Neural cell (in vitro differentiated cells): ENCODE measurements at regions not wholly inside any gene's neighbourhood (a gene's known extent, or its start where the extent isn't known, plus 50 kb on each side); places are given as distances from the start of the nearest gene placed in this dataset.

ENCODE experiments used
- H2AFZ ChIP-seq: fragments of 200-600, 300-800 bp; sonication (generic), shearing (Covaris generic); 2 replicates; pipeline ENCODE4 v1.6.0; 2014; ENCODE audit warnings: low read depth, mild to moderate bottlenecking, antibody characterized with exemption, low read length, moderate library complexity
- H3F3A ChIP-seq: fragments of 200-600 bp; shearing (Covaris generic); 2 replicates; pipeline ENCODE4 v1.6.1; 2016; ENCODE audit warnings: mild to moderate bottlenecking, moderate library complexity, mixed read lengths, antibody characterized with exemption, low read length; ENCODE audit not compliant: insufficient read depth, poor library complexity, severe bottlenecking
- H3K27ac ChIP-seq: fragments of 200-600, 300-800 bp; sonication (generic), shearing (Covaris generic); 2 replicates; pipeline ENCODE4 v1.5.1; 2014; ENCODE audit warnings: mild to moderate bottlenecking, low read length, moderate library complexity
- H3K27me3 ChIP-seq: fragments of 300-800, 200-600 bp; sonication (generic), shearing (Covaris generic); 2 replicates; pipeline ENCODE4 v1.6.0; 2014; ENCODE audit warnings: mild to moderate bottlenecking, low read depth, low read length, moderate library complexity; ENCODE audit not compliant: insufficient read depth
- H3K36me3 ChIP-seq: fragments of 300-800, 200-600 bp; sonication (generic), shearing (Covaris generic); 2 replicates; pipeline ENCODE4 v1.5.1; 2014; ENCODE audit warnings: mild to moderate bottlenecking, antibody characterized with exemption, low read length, moderate library complexity; ENCODE audit not compliant: insufficient read depth
- H3K4me2 ChIP-seq: fragments of 300-800, 200-600 bp; sonication (generic), shearing (Covaris generic); 2 replicates; pipeline ENCODE4 v1.6.0; 2014; ENCODE audit warnings: mild to moderate bottlenecking, low read length
- H3K4me3 ChIP-seq: fragments of 300-800, 200-600 bp; sonication (generic), shearing (Covaris generic); 2 replicates; pipeline ENCODE4 v1.5.1; 2014; ENCODE audit warnings: mild to moderate bottlenecking, low read length, moderate library complexity
- H3K79me2 ChIP-seq: fragments of 200-600 bp; shearing (Covaris generic); replicated peaks from 2 replicates; pipeline ENCODE4 v1.6.0; 2014; ENCODE audit warnings: mild to moderate bottlenecking, low read length, moderate library complexity; ENCODE audit not compliant: insufficient read depth
- H3K9ac ChIP-seq: fragments of 300-800, 200-600 bp; sonication (generic), shearing (Covaris generic); 2 replicates; pipeline ENCODE4 v1.6.1; 2016; ENCODE audit warnings: mild to moderate bottlenecking, low read length, mixed read lengths
- H3K9me2 ChIP-seq: fragments of 200-600 bp; shearing (Covaris generic); 2 replicates; pipeline ENCODE4 v1.6.1; 2016; ENCODE audit warnings: mild to moderate bottlenecking, low read length, mixed read lengths; ENCODE audit not compliant: insufficient read depth
- H3K9me3 ChIP-seq: fragments of 200-600, 300-800 bp; sonication (generic), shearing (Covaris generic); 2 replicates; pipeline ENCODE4 v1.6.1; 2016; ENCODE audit warnings: mild to moderate bottlenecking, mixed run types, low read length, moderate library complexity, mixed read lengths
- H4K20me1 ChIP-seq: fragments of 200-600 bp; shearing (Covaris generic); 2 replicates; pipeline ENCODE4 v1.6.1; 2016; ENCODE audit warnings: mild to moderate bottlenecking, mixed run types; ENCODE audit not compliant: insufficient read depth
- CTCF ChIP-seq: fragments of 450-650 bp; IDR thresholded peaks from 2 replicates; pipeline ENCODE4 v1.5.1; 2014; ENCODE audit warnings: antibody characterized with exemption, mild to moderate bottlenecking, moderate library complexity; ENCODE audit not compliant: poor library complexity, severe bottlenecking
- EP300 ChIP-seq: fragments of 450-650 bp; conservative IDR thresholded peaks from 2 replicates; pipeline ENCODE4 v1.6.1; 2014; ENCODE audit warnings: antibody characterized with exemption, mild to moderate bottlenecking, moderate library complexity; ENCODE audit not compliant: poor library complexity, severe bottlenecking
- EZH2 ChIP-seq: fragments of 200-600, 300-800 bp; shearing (Covaris generic), sonication (generic); IDR thresholded peaks from 2 replicates; pipeline ENCODE4 v1.6.1; 2014; ENCODE audit warnings: antibody characterized with exemption, low read length, borderline replicate concordance, mild to moderate bottlenecking; ENCODE audit not compliant: insufficient read depth, poor library complexity, severe bottlenecking
- MXI1 ChIP-seq: fragments of 450-650 bp; conservative IDR thresholded peaks from 2 replicates; pipeline ENCODE4 v1.6.1; 2014; ENCODE audit warnings: antibody characterized with exemption, mild to moderate bottlenecking; ENCODE audit not compliant: poor library complexity, severe bottlenecking
- POLR2AphosphoS5 ChIP-seq: IDR thresholded peaks from 2 replicates; pipeline ENCODE4 v1.6.1; 2012
- RAD21 ChIP-seq: fragments of 450-650 bp; conservative IDR thresholded peaks from 2 replicates; pipeline ENCODE4 v1.6.1; 2014; ENCODE audit warnings: antibody characterized with exemption, mild to moderate bottlenecking, moderate library complexity
- REST ChIP-seq: IDR thresholded peaks from 2 replicates; pipeline ENCODE4 v1.6.1; 2012; ENCODE audit warnings: borderline replicate concordance
- SMC3 ChIP-seq: fragments of 450-650 bp; conservative IDR thresholded peaks from 2 replicates; pipeline ENCODE4 v1.6.1; 2014; ENCODE audit warnings: antibody characterized with exemption, mild to moderate bottlenecking, moderate library complexity; ENCODE audit not compliant: poor library complexity
- TAF1 ChIP-seq: IDR thresholded peaks from 2 replicates; pipeline ENCODE4 v1.6.1; 2012; ENCODE audit warnings: low read depth

- no peaks in the 10 kb centered on the region for H3K9me3 ChIP-seq
- no peaks in the 10 kb centered on the region for H3F3A ChIP-seq
- no peaks in the 10 kb centered on the region for H3K79me2 ChIP-seq
- H3K27ac ChIP-seq: no peak overlapping the region
- no peaks in the 10 kb centered on the region for H3K9me2 ChIP-seq
- no peaks in the 10 kb centered on the region for H3K27me3 ChIP-seq
- TF ChIP-seq TAF1 (no peak), SMC3 (no peak), RAD21 (no peak), MXI1 (no peak), POLR2AphosphoS5 (no peak), CTCF (no peak), EZH2 (no peak), REST (no peak), EP300 (no peak)
- H3K36me3 ChIP-seq: no peaks in the 10 kb centered on the region
- no peak overlapping the region for H2AFZ ChIP-seq
- no peak overlapping the region for H3K4me3 ChIP-seq
- H3K9ac ChIP-seq: no peak overlapping the region
- no peaks in the 10 kb centered on the region for H4K20me1 ChIP-seq
- H3K4me2 ChIP-seq: no peak overlapping the region
These were observed 188.1 kb upstream of the IL12B start for GRCh38 chr5:159518371-159518770.

- no peak for TF ChIP-seq POLR2AphosphoS5
- TF ChIP-seq TAF1: no peak
- TF ChIP-seq EP300: no peak
- no peak for TF ChIP-seq MXI1
- no peak for TF ChIP-seq REST
- H3K36me3 ChIP-seq: no peaks in the 10 kb centered on the region
- H3K9ac ChIP-seq: no peak overlapping the region
- H3K9me3 ChIP-seq: no peaks in the 10 kb centered on the region
- H2AFZ ChIP-seq: no peak overlapping the region
- H3K4me3 ChIP-seq: no peak overlapping the region
- H3K27ac ChIP-seq: no peak overlapping the region
- no peaks in the 10 kb centered on the region for H3K27me3 ChIP-seq
- H4K20me1 ChIP-seq: no peaks in the 10 kb centered on the region
- H3F3A ChIP-seq: no peaks in the 10 kb centered on the region
- H3K4me2 ChIP-seq: no peak overlapping the region
- H3K79me2 ChIP-seq: no peaks in the 10 kb centered on the region
- H3K9me2 ChIP-seq: no peaks in the 10 kb centered on the region
These were observed 189.1 kb upstream of the IL12B start for GRCh38 chr5:159519365-159519764.
